Endothelial cell of umbilical vein (primary cell): ENCODE measurements at regions not wholly inside any gene's neighbourhood (a gene's known extent, or its start where the extent isn't known, plus 50 kb on each side); places are given as distances from the start of the nearest gene placed in this dataset.

ENCODE experiments used
- BruUV-seq: library from RNA; stranded (reverse); fragments of 400-500 nt; replicated peaks from 2 replicates; lab custom pipeline; 2021; lab: Mats Ljungman, UMichigan
- CTCF ChIA-PET: fragments of 300-600, 350-600 bp; sonication (Branson Sonifier 250); formaldehyde crosslinking; loops from one replicate; lab custom pipeline; 2021; ENCODE audit warnings: antibody characterized with exemption, inconsistent platforms; lab: Charles Lee
- POLR2A ChIA-PET: fragments of 300-600, 350-600 bp; sonication (Branson Sonifier 250); formaldehyde crosslinking; loops from one replicate; lab custom pipeline; 2021; ENCODE audit warnings: antibody characterized with exemption, inconsistent platforms; lab: Charles Lee
- DNase-seq: peaks from one replicate; pipeline ENCODE4 v3.0.0-alpha.2; 2011; ENCODE audit warnings: low read depth, low spot score
- FAIRE-seq: peaks from 2 replicates; lab custom pipeline; 2011; peaks lifted over from hg19 to GRCh38; lab: Jason Lieb, UNC
- H2AFZ ChIP-seq: 2 replicates; pipeline ENCODE4 v1.6.0; 2012; ENCODE audit warnings: low read depth, low read length, control low read depth, inconsistent platforms
- H3K27ac ChIP-seq: 2 replicates; pipeline ENCODE4 v1.5.1; 2011; ENCODE audit warnings: low read depth, mild to moderate bottlenecking, control low read depth, low read length, moderate library complexity; ENCODE audit not compliant: insufficient read depth
- H3K27me3 ChIP-seq, 2 experiments: 2 replicates each; pipeline versions ENCODE4 v1.6.0 to v1.6.1; 2011; ENCODE audit warnings: low read length in 2 of 2, mixed read lengths in 1 of 2; ENCODE audit not compliant: control insufficient read depth in 2 of 2, insufficient read depth in 2 of 2
- H3K36me3 ChIP-seq, 2 experiments: 2 replicates in 1 of 2; 3 replicates in 1 of 2; pipeline ENCODE4 v1.5.1; 2011; ENCODE audit warnings: low read length in 2 of 2, mild to moderate bottlenecking in 1 of 2, moderate library complexity in 1 of 2; ENCODE audit not compliant: control insufficient read depth in 2 of 2, insufficient read depth in 2 of 2; ENCODE audit errors: extremely low read depth in 1 of 2
- H3K4me1 ChIP-seq: 3 replicates; pipeline ENCODE4 v1.5.1; 2011; ENCODE audit warnings: mild to moderate bottlenecking, low read length; ENCODE audit not compliant: control insufficient read depth, insufficient read depth; ENCODE audit errors: extremely low read depth
- H3K4me2 ChIP-seq: 2 replicates; pipeline ENCODE4 v1.6.1; 2011; ENCODE audit warnings: low read length, control low read depth, mixed read lengths; ENCODE audit not compliant: insufficient read depth
- H3K4me3 ChIP-seq, 3 experiments: fragments of 200-600 bp in 1 of 3; sonication (generic), shearing (Covaris generic) in 1 of 3; replicated peaks in 1 of 3; 2 replicates each; pipeline ENCODE4 v1.5.1; 2011 to 2016; ENCODE audit warnings: control low read depth in 3 of 3, low read length in 3 of 3, mild to moderate bottlenecking in 2 of 3, inconsistent platforms in 1 of 3, low read depth in 1 of 3, moderate library complexity in 1 of 3; ENCODE audit not compliant: insufficient read depth in 1 of 3
- H3K79me2 ChIP-seq: 2 replicates; pipeline ENCODE4 v1.6.0; 2012; ENCODE audit warnings: low read length, inconsistent platforms; ENCODE audit not compliant: control insufficient read depth, insufficient read depth
- H3K9ac ChIP-seq: replicated peaks from 2 replicates; pipeline ENCODE3; 2011; ENCODE audit warnings: low read length, control low read depth; ENCODE audit not compliant: insufficient read depth; ENCODE audit errors: extremely low read depth
- H3K9me1 ChIP-seq: replicated peaks from 3 replicates; pipeline ENCODE4 v1.6.0; 2011; ENCODE audit warnings: mild to moderate bottlenecking, low read length; ENCODE audit not compliant: control insufficient read depth, insufficient read depth; ENCODE audit errors: extremely low read depth
- H3K9me3 ChIP-seq: replicated peaks from 2 replicates; pipeline ENCODE4 v1.5.1; 2012; ENCODE audit warnings: low read length, inconsistent platforms; ENCODE audit not compliant: control insufficient read depth, insufficient read depth
- H4K20me1 ChIP-seq: replicated peaks from 2 replicates; pipeline ENCODE3; 2011; ENCODE audit warnings: mild to moderate bottlenecking, low read length; ENCODE audit not compliant: control insufficient read depth, insufficient read depth; ENCODE audit errors: extremely low read depth
- EZH2 ChIP-seq: IDR thresholded peaks from 2 replicates; pipeline ENCODE4 v1.6.1; 2012; ENCODE audit warnings: borderline replicate concordance, low read depth, mild to moderate bottlenecking, moderate library complexity, low read length, inconsistent platforms; ENCODE audit not compliant: severe bottlenecking
- FOS ChIP-seq: IDR thresholded peaks from 2 replicates; pipeline ENCODE4 v1.6.1; 2011; ENCODE audit warnings: mild to moderate bottlenecking, low read length, moderate library complexity, borderline replicate concordance; ENCODE audit not compliant: insufficient read depth
- GATA2 ChIP-seq: IDR thresholded peaks from 2 replicates; pipeline ENCODE4 v1.7.0; 2011; ENCODE audit warnings: low read depth, mild to moderate bottlenecking, moderate library complexity, mixed read lengths, low read length; ENCODE audit not compliant: insufficient read length, insufficient read depth
- JUN ChIP-seq: IDR thresholded peaks from 2 replicates; pipeline ENCODE4 v1.6.1; 2011; ENCODE audit warnings: borderline replicate concordance, low read depth; ENCODE audit not compliant: insufficient read length, insufficient read depth
- MYC ChIP-seq: IDR thresholded peaks from one replicate; pipeline ENCODE4 v1.6.1; 2011; ENCODE audit warnings: mild to moderate bottlenecking, low read depth, low read length
- POLR2A ChIP-seq: IDR thresholded peaks from 2 replicates; pipeline ENCODE4 v1.6.1; 2012; ENCODE audit warnings: low read depth, mild to moderate bottlenecking, control low read depth, low read length
- POLR2AphosphoS5 ChIP-seq: IDR thresholded peaks from 2 replicates; pipeline ENCODE4 v1.6.1; 2012; ENCODE audit warnings: low read depth, mild to moderate bottlenecking, control low read depth, low read length, moderate library complexity; ENCODE audit not compliant: insufficient read depth
- dilution Hi-C: fragments of 300-500 bp; cut with MboI; formaldehyde crosslinking; loops from one replicate; pipeline ENCODE4 v1.15.0; 2019; ENCODE audit warnings: low sequenced_read_pairs; ENCODE audit not compliant: extremely low pct_ligation_motif_present
- intact Hi-C: fragments of 100-400 bp; cut with micrococcal nuclease; formaldehyde crosslinking; loops from one replicate; pipeline ENCODE4 v1.10.0; 2022
- TF ChIP-seq, protein P1 (sequence below), 2 donors: IDR thresholded peaks; 1 replicate in 1 of 2; 2 replicates in 1 of 2; pipeline ENCODE4 v1.5.1; 2011; ENCODE audit warnings: low read length in 2 of 2, mild to moderate bottlenecking in 2 of 2, moderate library complexity in 2 of 2, control low read depth in 1 of 2, inconsistent platforms in 1 of 2, low read depth in 1 of 2; ENCODE audit not compliant: insufficient read depth in 1 of 2; ENCODE audit errors: extremely low read depth in 1 of 2
- TF ChIP-seq, protein P2 (sequence below): IDR thresholded peaks from 2 replicates; pipeline ENCODE4 v1.6.1; 2011; ENCODE audit not compliant: insufficient read depth, insufficient read length

DNA sequence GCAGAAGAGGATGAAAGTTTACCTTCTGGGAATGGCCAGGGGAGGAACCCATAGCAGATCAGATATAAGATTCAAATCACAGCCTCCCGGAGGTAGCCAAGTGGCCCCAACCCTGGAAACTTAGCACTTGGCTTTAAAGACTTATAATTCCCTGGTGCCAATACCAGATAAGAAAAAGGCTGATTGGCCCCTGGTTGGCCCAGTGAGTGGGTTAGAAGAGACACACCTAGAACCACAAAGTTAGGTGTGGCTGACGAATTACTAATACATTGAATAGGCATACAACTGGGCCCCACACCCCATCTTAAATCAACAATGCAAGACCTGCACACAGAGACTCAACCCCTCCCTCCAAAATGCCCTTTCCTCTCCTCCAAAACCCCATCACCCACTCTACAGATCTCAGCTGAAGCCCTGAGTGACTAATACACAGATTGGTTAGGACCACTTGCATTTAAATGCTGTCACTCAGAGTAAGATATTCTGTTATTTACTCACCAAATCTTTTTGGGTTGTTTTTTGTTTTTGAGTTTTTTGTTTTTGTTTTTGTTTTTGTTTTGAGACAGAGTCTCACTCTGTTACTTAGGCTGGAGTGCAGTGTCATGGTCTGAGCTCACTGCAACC lies 315.4 kb upstream of the JARID2 start:
- DNase-seq (no peak), FAIRE-seq (no peak)
- intact Hi-C loops (no loop called here), dilution Hi-C loops (no loop called here)
- Histone ChIP-seq H3K36me3 (no peaks in the 10 kb centered on the region), H4K20me1 (no peaks in the 10 kb centered on the region), H3K4me2 (no peak overlapping the region), H3K9ac (no peak overlapping the region), H3K4me3 (no peak overlapping the region), H3K27me3 (no peaks in the 10 kb centered on the region), H3K79me2 (no peaks in the 10 kb centered on the region), H3K27ac (no peak overlapping the region), H2AFZ (no peak overlapping the region), H3K9me3 (no peaks in the 10 kb centered on the region), H3K9me1 (no peaks in the 10 kb centered on the region), H3K4me1 (no peaks in the 10 kb centered on the region)
- BruUV-seq = no TSS peak
- TF ChIP-seq JUN (no peak), EZH2 (no peak), FOS (no peak), GATA2 (no peak), POLR2AphosphoS5 (no peak), MYC (no peak), POLR2A (no peak)
- TF ChIP-seq, protein P1, sequence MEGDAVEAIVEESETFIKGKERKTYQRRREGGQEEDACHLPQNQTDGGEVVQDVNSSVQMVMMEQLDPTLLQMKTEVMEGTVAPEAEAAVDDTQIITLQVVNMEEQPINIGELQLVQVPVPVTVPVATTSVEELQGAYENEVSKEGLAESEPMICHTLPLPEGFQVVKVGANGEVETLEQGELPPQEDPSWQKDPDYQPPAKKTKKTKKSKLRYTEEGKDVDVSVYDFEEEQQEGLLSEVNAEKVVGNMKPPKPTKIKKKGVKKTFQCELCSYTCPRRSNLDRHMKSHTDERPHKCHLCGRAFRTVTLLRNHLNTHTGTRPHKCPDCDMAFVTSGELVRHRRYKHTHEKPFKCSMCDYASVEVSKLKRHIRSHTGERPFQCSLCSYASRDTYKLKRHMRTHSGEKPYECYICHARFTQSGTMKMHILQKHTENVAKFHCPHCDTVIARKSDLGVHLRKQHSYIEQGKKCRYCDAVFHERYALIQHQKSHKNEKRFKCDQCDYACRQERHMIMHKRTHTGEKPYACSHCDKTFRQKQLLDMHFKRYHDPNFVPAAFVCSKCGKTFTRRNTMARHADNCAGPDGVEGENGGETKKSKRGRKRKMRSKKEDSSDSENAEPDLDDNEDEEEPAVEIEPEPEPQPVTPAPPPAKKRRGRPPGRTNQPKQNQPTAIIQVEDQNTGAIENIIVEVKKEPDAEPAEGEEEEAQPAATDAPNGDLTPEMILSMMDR (IDR thresholded peaks at IDR 0.05; ENCODE audit: extremely low read depth in 1 of 2, insufficient read depth in 1 of 2, low read depth in 1 of 2, low read length in 2 of 2) = no peak
- TF ChIP-seq, protein P2, sequence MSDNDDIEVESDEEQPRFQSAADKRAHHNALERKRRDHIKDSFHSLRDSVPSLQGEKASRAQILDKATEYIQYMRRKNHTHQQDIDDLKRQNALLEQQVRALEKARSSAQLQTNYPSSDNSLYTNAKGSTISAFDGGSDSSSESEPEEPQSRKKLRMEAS = no peak
- POLR2A ChIA-PET = no interaction called here
- CTCF ChIA-PET = no interaction called here
